CD14-positive monocyte (primary cell): ENCODE measurements at regions not wholly inside any gene's neighbourhood (a gene's known extent, or its start where the extent isn't known, plus 50 kb on each side); places are given as distances from the start of the nearest gene placed in this dataset.

Source experiments
- DNase-seq, 3 donors: peaks; one replicate each; pipeline ENCODE4 v3.0.0-alpha.2; 2011 to 2022
- H2AFZ ChIP-seq: 2 replicates; pipeline ENCODE4 v1.6.0; 2012; ENCODE audit warnings: mild to moderate bottlenecking, low read depth, low read length, inconsistent platforms; ENCODE audit not compliant: insufficient read depth, poor library complexity, severe bottlenecking
- H3K27ac ChIP-seq, 2 donors: 1 replicate in 1 of 2; 2 replicates in 1 of 2; pipeline ENCODE4 v1.5.1; 2012 to 2013; ENCODE audit warnings: low read length in 2 of 2, control low read depth in 1 of 2, inconsistent platforms in 1 of 2, low read depth in 1 of 2, mild to moderate bottlenecking in 1 of 2
- H3K27me3 ChIP-seq, 2 donors: one replicate each; pipeline versions ENCODE4 v1.6.0 to v1.6.1; 2011 to 2013; ENCODE audit warnings: low read length in 2 of 2; ENCODE audit not compliant: control insufficient read depth in 2 of 2, insufficient read depth in 2 of 2
- H3K36me3 ChIP-seq, 2 donors: replicated peaks in 1 of 2; 1 replicate in 1 of 2; 2 replicates in 1 of 2; pipeline versions ENCODE4 v1.5.1 to v1.6.1; 2012 to 2013; ENCODE audit warnings: low read length in 2 of 2, control low read depth in 1 of 2, inconsistent platforms in 1 of 2, mild to moderate bottlenecking in 1 of 2; ENCODE audit not compliant: insufficient read depth in 2 of 2, control insufficient read depth in 1 of 2
- H3K4me1 ChIP-seq, 2 donors: 1 replicate in 1 of 2; 2 replicates in 1 of 2; pipeline versions ENCODE4 v1.5.1 to v1.6.1; 2012 to 2013; ENCODE audit warnings: low read length in 2 of 2, control low read depth in 1 of 2, inconsistent platforms in 1 of 2, mild to moderate bottlenecking in 1 of 2, moderate library complexity in 1 of 2; ENCODE audit not compliant: insufficient read depth in 2 of 2, control insufficient read depth in 1 of 2
- H3K4me2 ChIP-seq: replicated peaks from 2 replicates; pipeline ENCODE3; 2012; ENCODE audit warnings: low read length, moderate library complexity, mild to moderate bottlenecking; ENCODE audit not compliant: poor library complexity, severe bottlenecking; ENCODE audit errors: extremely low read depth
- H3K4me3 ChIP-seq, 3 experiments: fragments of 200-600 bp in 1 of 3; sonication (generic) in 1 of 3; replicated peaks in 1 of 3; 1 replicate in 2 of 3; 2 replicates in 1 of 3; pipeline ENCODE4 v1.5.1; 2011 to 2013; ENCODE audit warnings: low read length in 3 of 3, mild to moderate bottlenecking in 3 of 3, control low read depth in 2 of 3, low read depth in 2 of 3, inconsistent platforms in 1 of 3, moderate library complexity in 1 of 3
- H3K79me2 ChIP-seq: 2 replicates; pipeline ENCODE4 v1.6.0; 2012; ENCODE audit warnings: mild to moderate bottlenecking, control low read depth, inconsistent platforms, low read length, moderate library complexity; ENCODE audit not compliant: insufficient read depth
- H3K9ac ChIP-seq: 2 replicates; pipeline ENCODE4 v1.6.0; 2017; ENCODE audit warnings: low read length, mild to moderate bottlenecking; ENCODE audit not compliant: insufficient read depth, poor library complexity, severe bottlenecking
- H3K9me3 ChIP-seq, 2 donors: replicated peaks in 1 of 2; 1 replicate in 1 of 2; 2 replicates in 1 of 2; pipeline versions ENCODE4 v1.5.1 to v1.6.1; 2012 to 2013; ENCODE audit warnings: low read length in 2 of 2, control low read depth in 1 of 2; ENCODE audit not compliant: control insufficient read depth in 1 of 2, insufficient read depth in 1 of 2
- H4K20me1 ChIP-seq: 2 replicates; pipeline ENCODE4 v1.6.0; 2012; ENCODE audit warnings: mild to moderate bottlenecking, low read length, control low read depth, moderate library complexity; ENCODE audit not compliant: insufficient read depth
- H3K27ac Mint-ChIP-seq, 7 donors: one replicate each; pipeline ENCODE4 v1.8.0; 2020; ENCODE audit warnings: mild to moderate bottlenecking in 7 of 7, mixed read lengths in 7 of 7, moderate library complexity in 6 of 7, inconsistent platforms in 2 of 7
- H3K27me3 Mint-ChIP-seq, 3 donors: one replicate each; pipeline ENCODE4 v1.8.0; 2021 to 2022; ENCODE audit warnings: low read depth in 3 of 3, mild to moderate bottlenecking in 3 of 3, mixed read lengths in 3 of 3, moderate library complexity in 3 of 3, inconsistent platforms in 1 of 3
- H3K36me3 Mint-ChIP-seq, 2 donors: one replicate each; pipeline ENCODE4 v1.8.0; 2020; ENCODE audit warnings: mixed read lengths in 2 of 2, inconsistent platforms in 1 of 2, mild to moderate bottlenecking in 1 of 2
- H3K4me1 Mint-ChIP-seq: one replicate; pipeline ENCODE4 v1.8.0; 2020; ENCODE audit warnings: mild to moderate bottlenecking, mixed read lengths
- H3K4me3 Mint-ChIP-seq, 2 donors: one replicate each; pipeline ENCODE4 v1.8.0; 2020; ENCODE audit warnings: mild to moderate bottlenecking in 2 of 2, mixed read lengths in 2 of 2, moderate library complexity in 1 of 2
- H3K9me3 Mint-ChIP-seq, 7 donors: one replicate each; pipeline ENCODE4 v1.8.0; 2020 to 2022; ENCODE audit warnings: mixed read lengths in 7 of 7, mild to moderate bottlenecking in 6 of 7, moderate library complexity in 6 of 7, inconsistent platforms in 2 of 7
- CTCF ChIP-seq: fragments of 200-600 bp; IDR thresholded peaks from one replicate; pipeline ENCODE4 v1.8.0; 2022; ENCODE audit warnings: antibody characterized with exemption, mild to moderate bottlenecking
- WGBS: methylation state at CpG from one replicate; pipeline ENCODE4 v1.1.5; 2013; ENCODE audit warnings: missing lambda C conversion rate; ENCODE audit not compliant: insufficient coverage; 5-methylcytosine and 5-hydroxymethylcytosine counted together
- intact Hi-C, 2 donors: fragments of 100-400 bp; cut with micrococcal nuclease; formaldehyde crosslinking; loops; one replicate each; pipeline versions ENCODE4 v1.15.0 to v1.15.1; 2023

GRCh38 chr5:162638849-162639248 is 571.3 kb downstream of the GABRG2 start:
- Histone ChIP-seq H3K9me3 (peaks cover 10 to 15% of the 10 kb centered on the region in 2 donors), H3K27me3 (no peaks in the 10 kb centered on the region), H3K9ac (no peak overlapping the region), H3K79me2 (no peaks in the 10 kb centered on the region), H3K27ac (no peak overlapping the region), H3K4me3 (no peak overlapping the region), H4K20me1 (no peaks in the 10 kb centered on the region), H2AFZ (no peak overlapping the region), H3K4me2 (no peak overlapping the region), H3K4me1 (no peaks in the 10 kb centered on the region), H3K36me3 (no peaks in the 10 kb centered on the region)
- peaks cover 0 to 9% (median 6%) of the 10 kb centered on the region in 7 donors for H3K9me3 Mint-ChIP-seq
- TF ChIP-seq CTCF, result no peak
- 0% methylated on average over 1 of the region's 1 CpG for WGBS
- no peak overlapping the region for H3K4me3 Mint-ChIP-seq
- DNase-seq, result no peak
- peaks cover 0 to 2% (median 0%) of the 10 kb centered on the region in 3 donors for H3K27me3 Mint-ChIP-seq
- intact Hi-C loops, result no loop called here
- H3K4me1 Mint-ChIP-seq, result no peaks in the 10 kb centered on the region
- no peak overlapping the region for H3K27ac Mint-ChIP-seq
- H3K36me3 Mint-ChIP-seq, result no peaks in the 10 kb centered on the region

GRCh38 chr5:162641142-162641813 is 573.7 kb downstream of the GABRG2 start:
- no peaks in the 10 kb centered on the region for H3K27me3 ChIP-seq
- H3K27ac ChIP-seq, result no peak overlapping the region
- H3K4me1 ChIP-seq, result no peaks in the 10 kb centered on the region
- Mint-ChIP-seq H3K4me1 (no peaks in the 10 kb centered on the region), H3K27me3 (peaks cover 0 to 2% (median 0%) of the 10 kb centered on the region in 3 donors), H3K9me3 (peaks cover 0 to 3% (median 0%) of the 10 kb centered on the region in 7 donors), H3K27ac (no peak overlapping the region), H3K4me3 (no peak overlapping the region), H3K36me3 (no peaks in the 10 kb centered on the region)
- H3K9ac ChIP-seq, result no peak overlapping the region
- intact Hi-C loops, result no loop called here
- H3K9me3 ChIP-seq, result peaks cover 0 to 2% of the 10 kb centered on the region in 2 donors
- no peaks in the 10 kb centered on the region for H3K36me3 ChIP-seq
- no peak for TF ChIP-seq CTCF
- no peak for DNase-seq
- no peak overlapping the region for H2AFZ ChIP-seq
- H4K20me1 ChIP-seq, result no peaks in the 10 kb centered on the region
- H3K4me2 ChIP-seq, result no peak overlapping the region
- no peaks in the 10 kb centered on the region for H3K79me2 ChIP-seq
- WGBS, result no CpG with 5 or more reads among the region's 4 CpGs
- H3K4me3 ChIP-seq, result no peak overlapping the region
